SK-N-SH treated with all-trans-retinoic acid at 6 μM for 48 hours (cell line): ENCODE measurements at regions not wholly inside any gene's neighbourhood (a gene's known extent, or its start where the extent isn't known, plus 50 kb on each side); places are given as distances from the start of the nearest gene placed in this dataset.

Experiments
- ATAC-seq: fragments of 200-7000 bp; cut with Tn5 transposase; 3 replicates; pipeline ENCODE4 v1.9.1; 2020; ENCODE audit warnings: mild to moderate bottlenecking, moderate library complexity
- ARNTL ChIP-seq: fragments of 450-650 bp; formaldehyde crosslinking; IDR thresholded peaks from 2 replicates; pipeline ENCODE4 v1.5.0; 2020; ENCODE audit warnings: low read depth, mild to moderate bottlenecking, moderate library complexity, borderline replicate concordance
- BACH2 ChIP-seq: fragments of 250-450 bp; sonication (Bioruptor Pico); IDR thresholded peaks from 2 replicates; pipeline ENCODE4 v1.9.0; 2021; ENCODE audit warnings: mild to moderate bottlenecking, borderline replicate concordance
- CREB5 ChIP-seq: fragments of 250-450 bp; sonication (Bioruptor Pico); IDR thresholded peaks from 2 replicates; pipeline ENCODE4 v1.5.1; 2020; ENCODE audit warnings: low read depth, mild to moderate bottlenecking, moderate library complexity
- CSDC2 ChIP-seq: fragments of 250-450 bp; sonication (Bioruptor Pico); IDR thresholded peaks from 2 replicates; pipeline ENCODE4 v1.5.0; 2020; ENCODE audit warnings: mild to moderate bottlenecking, moderate library complexity
- CSRNP3 ChIP-seq: fragments of 250-450 bp; sonication (Bioruptor Pico); IDR thresholded peaks from 2 replicates; pipeline ENCODE4 v1.5.1; 2021; ENCODE audit warnings: mild to moderate bottlenecking, moderate library complexity
- GLIS3 ChIP-seq: fragments of 250-450 bp; sonication (Bioruptor Pico); IDR thresholded peaks from 2 replicates; pipeline ENCODE4 v1.5.0; 2020; ENCODE audit warnings: mild to moderate bottlenecking, moderate library complexity
- ISL1 ChIP-seq: fragments of 250-450 bp; sonication (Bioruptor Pico); IDR thresholded peaks from 2 replicates; pipeline ENCODE4 v2.1.2; 2022; ENCODE audit warnings: mild to moderate bottlenecking, moderate library complexity
- OSR1 ChIP-seq: fragments of 250-450 bp; sonication (Bioruptor Pico); IDR thresholded peaks from 2 replicates; pipeline ENCODE4 v1.8.0; 2022; ENCODE audit warnings: moderate library complexity, mild to moderate bottlenecking, inconsistent platforms
- PATZ1 ChIP-seq: fragments of 250-450 bp; sonication (Bioruptor Pico); IDR thresholded peaks from 2 replicates; pipeline ENCODE4 v1.8.0; 2020; ENCODE audit warnings: mild to moderate bottlenecking, moderate library complexity, borderline replicate concordance
- PPARA ChIP-seq: fragments of 250-450 bp; sonication (Bioruptor Pico); IDR thresholded peaks from 2 replicates; pipeline ENCODE4 v1.5.0; 2020; ENCODE audit warnings: mild to moderate bottlenecking, borderline replicate concordance
- RARB ChIP-seq: fragments of 250-450 bp; sonication (Bioruptor Pico); IDR thresholded peaks from 2 replicates; pipeline ENCODE4 v1.8.0; 2021; ENCODE audit warnings: mild to moderate bottlenecking, moderate library complexity
- TOX ChIP-seq: fragments of 250-450 bp; sonication (Bioruptor Pico); IDR thresholded peaks from 2 replicates; pipeline ENCODE4 v1.8.0; 2021; ENCODE audit warnings: mild to moderate bottlenecking, moderate library complexity, borderline replicate concordance
- ZFP3 ChIP-seq: fragments of 250-450 bp; sonication (Bioruptor Pico); IDR thresholded peaks from 2 replicates; pipeline ENCODE4 v1.5.0; 2020; ENCODE audit warnings: mild to moderate bottlenecking, moderate library complexity
- ZFP30 ChIP-seq: fragments of 450-650 bp; formaldehyde crosslinking; IDR thresholded peaks from 2 replicates; pipeline ENCODE4 v1.5.0; 2022; ENCODE audit warnings: mild to moderate bottlenecking, moderate library complexity
- ZNF565 ChIP-seq: fragments of 450-650 bp; formaldehyde crosslinking; conservative IDR thresholded peaks from 2 replicates; pipeline ENCODE4 v1.5.0; 2020; ENCODE audit warnings: low read depth, mild to moderate bottlenecking, moderate library complexity
- ZNF70 ChIP-seq: fragments of 450-650 bp; formaldehyde crosslinking; IDR thresholded peaks from 2 replicates; pipeline ENCODE4 v1.5.0; 2020; ENCODE audit warnings: mild to moderate bottlenecking, moderate library complexity
- ZNF8 ChIP-seq: fragments of 450-650 bp; formaldehyde crosslinking; IDR thresholded peaks from 2 replicates; pipeline ENCODE4 v1.5.0; 2020; ENCODE audit warnings: mild to moderate bottlenecking, moderate library complexity
- TF ChIP-seq, protein P1 (sequence below): fragments of 250-450 bp; sonication (Bioruptor Pico); IDR thresholded peaks from 2 replicates; pipeline ENCODE4 v1.5.0; 2020; ENCODE audit warnings: mild to moderate bottlenecking, moderate library complexity
- TF ChIP-seq, protein P2 (sequence below): fragments of 250-450 bp; sonication (Bioruptor Pico); IDR thresholded peaks from 2 replicates; pipeline ENCODE4 v1.8.0; 2021; ENCODE audit warnings: low read depth, mild to moderate bottlenecking, moderate library complexity, borderline replicate concordance

GRCh38 chr5:86314951-86315350 lies 302.8 kb upstream of the COX7C start:
- TF ChIP-seq, protein P1, sequence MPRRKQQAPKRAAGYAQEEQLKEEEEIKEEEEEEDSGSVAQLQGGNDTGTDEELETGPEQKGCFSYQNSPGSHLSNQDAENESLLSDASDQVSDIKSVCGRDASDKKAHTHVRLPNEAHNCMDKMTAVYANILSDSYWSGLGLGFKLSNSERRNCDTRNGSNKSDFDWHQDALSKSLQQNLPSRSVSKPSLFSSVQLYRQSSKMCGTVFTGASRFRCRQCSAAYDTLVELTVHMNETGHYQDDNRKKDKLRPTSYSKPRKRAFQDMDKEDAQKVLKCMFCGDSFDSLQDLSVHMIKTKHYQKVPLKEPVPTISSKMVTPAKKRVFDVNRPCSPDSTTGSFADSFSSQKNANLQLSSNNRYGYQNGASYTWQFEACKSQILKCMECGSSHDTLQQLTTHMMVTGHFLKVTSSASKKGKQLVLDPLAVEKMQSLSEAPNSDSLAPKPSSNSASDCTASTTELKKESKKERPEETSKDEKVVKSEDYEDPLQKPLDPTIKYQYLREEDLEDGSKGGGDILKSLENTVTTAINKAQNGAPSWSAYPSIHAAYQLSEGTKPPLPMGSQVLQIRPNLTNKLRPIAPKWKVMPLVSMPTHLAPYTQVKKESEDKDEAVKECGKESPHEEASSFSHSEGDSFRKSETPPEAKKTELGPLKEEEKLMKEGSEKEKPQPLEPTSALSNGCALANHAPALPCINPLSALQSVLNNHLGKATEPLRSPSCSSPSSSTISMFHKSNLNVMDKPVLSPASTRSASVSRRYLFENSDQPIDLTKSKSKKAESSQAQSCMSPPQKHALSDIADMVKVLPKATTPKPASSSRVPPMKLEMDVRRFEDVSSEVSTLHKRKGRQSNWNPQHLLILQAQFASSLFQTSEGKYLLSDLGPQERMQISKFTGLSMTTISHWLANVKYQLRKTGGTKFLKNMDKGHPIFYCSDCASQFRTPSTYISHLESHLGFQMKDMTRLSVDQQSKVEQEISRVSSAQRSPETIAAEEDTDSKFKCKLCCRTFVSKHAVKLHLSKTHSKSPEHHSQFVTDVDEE (CRISPR knock-in tag) = no peak
- TF ChIP-seq ISL1 (CRISPR knock-in tag) (no peak), ZNF70 (no peak), RARB (CRISPR knock-in tag) (no peak), ZFP3 (CRISPR knock-in tag) (no peak), CSRNP3 (CRISPR knock-in tag) (no peak), PATZ1 (no peak)
- TF ChIP-seq, all 23 proteins: peak for 0
- no peak for ATAC-seq

DNA sequence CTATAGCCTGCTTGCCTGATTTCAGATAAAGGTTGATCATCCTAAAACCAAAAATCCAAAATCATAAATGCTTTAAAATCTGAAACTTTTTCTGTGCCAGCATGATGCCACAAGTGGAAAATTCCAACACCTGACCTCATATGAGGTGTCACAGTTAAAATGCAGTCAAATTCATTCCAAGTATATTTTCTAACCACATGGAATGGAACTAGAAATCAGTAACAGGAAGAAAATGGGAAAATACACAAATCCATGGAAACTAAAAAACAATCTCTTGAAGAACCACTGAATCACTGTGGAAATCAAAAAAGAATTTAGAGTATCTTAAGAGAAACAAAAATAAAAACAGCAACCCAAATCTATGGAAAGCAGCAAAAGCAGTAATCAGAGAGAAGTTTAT lies 297.5 kb upstream of the COX7C start:
- ATAC-seq = no peak
- TF ChIP-seq ZNF70 (no peak), ARNTL (CRISPR knock-in tag) (no peak), RARB (CRISPR knock-in tag) (no peak), OSR1 (CRISPR knock-in tag) (no peak), ZFP3 (CRISPR knock-in tag) (no peak), ZFP30 (CRISPR knock-in tag) (no peak), ZNF8 (no peak), CSDC2 (CRISPR knock-in tag) (no peak), BACH2 (no peak), PPARA (no peak), TOX (CRISPR knock-in tag) (no peak), ZNF565 (CRISPR knock-in tag) (no peak), PATZ1 (no peak), GLIS3 (CRISPR knock-in tag) (no peak), CSRNP3 (CRISPR knock-in tag) (no peak)
- TF ChIP-seq, protein P1 (CRISPR knock-in tag) = no peak

DNA sequence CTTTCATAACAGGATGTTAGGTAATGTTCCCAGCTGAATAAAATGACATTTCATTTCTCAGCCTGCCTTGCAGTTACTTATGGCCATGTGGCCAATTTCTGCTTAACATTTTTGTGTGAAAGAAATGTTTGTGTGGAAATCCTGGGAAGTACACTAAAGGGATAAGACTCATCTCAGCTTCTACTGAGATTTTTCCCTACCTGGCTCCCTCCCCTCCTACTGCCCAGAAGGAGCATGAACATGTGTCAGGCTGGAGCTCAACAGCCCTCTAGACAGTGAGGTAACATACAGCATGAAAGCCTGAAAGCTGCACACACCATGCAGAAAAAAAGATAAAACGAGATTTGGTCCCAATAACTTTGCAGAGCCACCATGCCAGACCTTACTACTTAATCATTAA lies 288.4 kb upstream of the COX7C start:
- ATAC-seq = no peak
- TF ChIP-seq CSRNP3 (CRISPR knock-in tag) (no peak), ZNF70 (no peak), RARB (CRISPR knock-in tag) (no peak), BACH2 (no peak), OSR1 (CRISPR knock-in tag) (no peak), TOX (CRISPR knock-in tag) (no peak), CREB5 (CRISPR knock-in tag) (no peak), ZFP30 (CRISPR knock-in tag) (no peak), ZFP3 (CRISPR knock-in tag) (no peak), ZNF565 (CRISPR knock-in tag) (no peak)
- TF ChIP-seq, protein P2, sequence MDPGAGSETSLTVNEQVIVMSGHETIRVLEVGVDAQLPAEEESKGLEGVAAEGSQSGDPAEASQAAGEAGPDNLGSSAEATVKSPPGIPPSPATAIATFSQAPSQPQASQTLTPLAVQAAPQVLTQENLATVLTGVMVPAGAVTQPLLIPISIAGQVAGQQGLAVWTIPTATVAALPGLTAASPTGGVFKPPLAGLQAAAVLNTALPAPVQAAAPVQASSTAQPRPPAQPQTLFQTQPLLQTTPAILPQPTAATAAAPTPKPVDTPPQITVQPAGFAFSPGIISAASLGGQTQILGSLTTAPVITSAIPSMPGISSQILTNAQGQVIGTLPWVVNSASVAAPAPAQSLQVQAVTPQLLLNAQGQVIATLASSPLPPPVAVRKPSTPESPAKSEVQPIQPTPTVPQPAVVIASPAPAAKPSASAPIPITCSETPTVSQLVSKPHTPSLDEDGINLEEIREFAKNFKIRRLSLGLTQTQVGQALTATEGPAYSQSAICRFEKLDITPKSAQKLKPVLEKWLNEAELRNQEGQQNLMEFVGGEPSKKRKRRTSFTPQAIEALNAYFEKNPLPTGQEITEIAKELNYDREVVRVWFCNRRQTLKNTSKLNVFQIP (CRISPR knock-in tag) = no peak
